GM04503 (cell line): ENCODE measurements at regions not wholly inside any gene's neighbourhood (a gene's known extent, or its start where the extent isn't known, plus 50 kb on each side); places are given as distances from the start of the nearest gene placed in this dataset.
A peak's percentile ranks its signal among the peaks of the same experiment; 100 is the strongest.

ENCODE experiments used
- DNase-seq: peaks from one replicate; pipeline ENCODE4 v3.0.0-alpha.2; 2012; ENCODE audit warnings: low read depth

DNA sequence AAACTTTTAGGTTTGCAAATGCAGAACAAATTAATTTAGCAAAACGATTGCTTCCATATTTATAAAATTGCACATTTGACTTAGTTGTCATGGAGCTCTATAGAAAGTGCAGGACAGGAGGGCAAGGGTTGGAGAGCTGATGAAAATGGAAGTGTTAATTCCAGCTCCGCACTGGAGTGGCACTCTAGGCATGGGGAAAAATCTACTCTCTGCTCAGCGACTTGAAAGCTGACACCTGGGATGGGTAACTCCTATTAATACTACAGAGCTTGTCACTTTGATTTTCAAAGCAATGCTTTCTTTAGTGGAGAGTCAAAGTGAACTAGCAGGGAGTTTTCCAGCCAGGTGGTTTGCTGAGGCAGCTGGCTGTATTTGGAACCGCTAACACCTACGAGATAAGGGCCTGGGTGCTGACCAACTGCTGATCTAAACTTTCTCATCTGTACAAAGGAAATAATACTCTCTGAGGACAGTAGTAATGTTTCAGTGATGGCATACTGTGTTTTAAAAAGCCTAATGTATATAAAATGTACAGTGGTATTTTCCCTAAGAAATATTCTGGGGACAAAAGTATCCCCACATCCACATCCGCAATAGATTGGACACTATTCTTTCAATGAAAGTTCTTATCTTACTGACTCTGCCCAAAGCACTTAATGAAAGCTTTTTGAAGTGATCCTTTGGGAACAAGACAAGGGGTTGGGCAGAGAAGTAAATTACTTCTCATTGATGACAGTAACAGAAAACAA, 444.3 kb downstream of the GPAM start:
- DNase-seq = no peak

DNA sequence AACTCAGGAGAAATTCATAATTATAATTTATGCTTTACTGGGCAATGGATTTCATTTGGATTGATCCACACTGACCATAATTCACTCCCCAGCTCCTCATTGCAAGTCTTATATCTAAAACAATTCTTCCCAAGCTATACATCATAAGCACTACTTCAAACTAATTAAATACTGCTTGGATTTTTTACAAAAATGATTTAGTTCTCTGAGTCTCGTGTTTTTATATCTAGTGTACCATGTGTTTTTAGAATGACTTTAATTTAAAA, 443.8 kb downstream of the GPAM start:
- DNase-seq = no peak

DNA sequence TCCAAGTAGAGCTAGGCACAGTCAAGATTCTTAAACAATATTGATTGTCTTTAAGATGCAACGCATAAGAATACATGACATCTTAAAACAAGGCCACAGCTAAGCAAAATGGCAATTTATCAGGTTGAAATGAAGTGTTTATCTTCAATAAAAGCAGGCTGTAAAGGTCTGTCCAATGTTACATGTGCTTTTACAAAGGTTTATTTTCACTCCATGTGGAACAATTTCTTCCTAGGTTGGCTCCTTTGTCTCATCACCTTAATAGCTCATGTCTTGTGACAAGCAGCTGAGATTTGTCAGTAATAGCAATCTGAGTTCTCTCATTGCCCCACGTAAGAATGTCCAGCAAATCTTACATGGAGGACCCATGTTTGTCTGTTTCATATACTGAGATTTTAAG, 437.6 kb downstream of the GPAM start:
- DNase-seq = no peak

DNA sequence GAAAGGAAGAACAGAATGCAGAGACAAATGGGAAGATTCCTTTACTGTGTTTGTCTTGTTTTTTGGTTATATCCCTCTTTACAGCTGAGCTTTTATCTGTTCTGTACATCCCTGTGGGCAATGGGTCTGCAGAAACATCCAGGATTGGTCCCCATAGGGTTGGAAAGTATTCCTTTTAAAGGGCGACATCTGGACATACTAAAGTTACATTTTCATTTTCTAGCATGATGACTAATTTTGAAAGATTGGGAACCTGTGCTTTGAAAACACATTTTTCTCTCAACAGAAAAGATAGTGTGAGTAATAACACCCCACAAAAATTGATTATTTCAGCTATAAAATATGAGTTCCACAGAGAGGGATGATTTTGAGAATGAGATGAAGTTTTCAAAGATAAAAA, 435.8 kb downstream of the GPAM start:
- DNase-seq = no peak

DNA sequence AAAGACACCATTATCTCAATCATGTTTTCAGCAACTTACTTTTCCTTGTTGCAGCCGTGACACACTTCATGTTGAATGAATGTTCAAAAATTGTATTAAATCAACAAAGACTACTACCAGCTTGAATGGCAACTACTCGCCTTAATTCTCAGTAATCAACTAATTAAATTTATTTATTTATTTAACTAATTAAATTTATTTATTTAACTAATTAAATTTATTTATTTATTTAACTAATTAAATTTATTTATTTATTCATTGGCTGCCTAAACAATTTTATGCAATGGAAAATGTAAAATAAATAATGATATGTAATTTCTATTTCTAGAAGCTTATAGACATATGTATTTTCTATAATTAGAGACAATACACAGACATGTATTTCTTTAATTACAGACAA, 435.4 kb downstream of the GPAM start:
- no peak for DNase-seq

DNA sequence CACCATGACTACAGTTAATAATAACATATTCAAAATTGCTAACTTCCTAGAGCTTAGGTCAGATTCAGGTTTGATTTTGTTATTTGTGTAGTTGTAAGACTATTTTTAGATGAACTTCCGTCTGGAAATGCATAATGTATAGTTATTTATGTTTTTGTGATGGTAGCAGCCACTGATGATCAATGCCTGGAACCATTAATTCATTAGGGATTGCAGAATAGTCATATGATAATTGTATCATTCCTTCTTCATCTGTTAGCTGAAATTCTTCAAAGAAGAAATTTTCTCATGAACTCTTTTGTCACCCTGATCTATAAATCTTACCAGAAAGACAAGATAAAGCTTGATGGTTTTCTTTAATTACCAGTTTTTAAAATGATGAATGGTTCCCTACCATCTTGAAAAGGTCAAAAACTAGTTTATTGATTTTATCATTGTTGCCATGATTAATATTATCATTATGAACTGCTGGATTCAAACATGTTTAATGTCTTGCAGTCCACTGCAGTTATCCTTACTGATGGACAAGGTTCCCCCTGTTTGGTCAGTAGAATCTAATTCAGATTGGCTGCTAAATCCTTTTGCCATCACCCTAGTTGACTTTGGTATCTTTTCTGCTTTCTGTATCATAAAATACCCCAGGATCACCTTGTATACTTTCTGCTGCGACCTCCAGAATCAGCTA, 433.3 kb downstream of the GPAM start:
- DNase-seq = no peak

DNA sequence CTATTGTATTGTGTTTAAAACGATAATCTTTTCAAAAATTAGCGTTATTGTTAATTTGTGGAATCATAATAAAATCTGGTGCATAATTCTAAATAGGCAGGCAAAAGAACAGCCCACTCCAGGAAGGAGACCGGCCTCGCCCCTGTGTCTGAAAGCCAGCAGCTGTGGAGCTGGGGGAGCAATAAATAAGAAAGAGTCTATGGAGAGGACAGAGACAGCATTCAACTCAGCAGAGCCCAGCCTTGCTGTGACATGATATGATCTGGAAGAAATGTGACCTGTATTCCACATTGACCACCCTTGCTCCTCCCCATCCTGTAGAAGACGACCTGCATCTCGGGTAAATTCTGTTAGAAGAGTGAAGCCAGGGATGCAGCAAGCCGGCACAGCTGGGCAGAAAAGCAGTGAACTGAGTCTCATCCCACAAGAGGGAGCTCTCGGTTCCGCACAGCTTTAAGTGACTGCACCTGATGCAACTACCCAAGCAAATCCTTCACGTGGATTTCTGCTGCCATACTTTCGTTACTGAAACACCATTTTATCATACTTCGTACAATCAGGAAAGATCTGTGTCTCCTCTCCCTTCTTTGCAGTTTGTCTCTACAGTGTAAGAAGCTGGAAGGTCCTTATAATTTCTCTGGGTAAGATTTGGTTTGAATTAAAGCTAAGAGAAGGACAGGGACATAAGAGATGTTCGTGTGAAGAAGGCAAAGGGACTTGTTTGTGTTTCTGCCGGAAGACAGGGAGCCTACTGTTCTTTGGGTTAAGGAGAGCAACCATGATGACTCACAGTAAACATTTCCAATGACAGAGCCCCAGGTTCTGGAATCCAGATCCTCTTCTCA, 427.1 kb downstream of the GPAM start:
- DNase-seq = peak; percentile 4

DNA sequence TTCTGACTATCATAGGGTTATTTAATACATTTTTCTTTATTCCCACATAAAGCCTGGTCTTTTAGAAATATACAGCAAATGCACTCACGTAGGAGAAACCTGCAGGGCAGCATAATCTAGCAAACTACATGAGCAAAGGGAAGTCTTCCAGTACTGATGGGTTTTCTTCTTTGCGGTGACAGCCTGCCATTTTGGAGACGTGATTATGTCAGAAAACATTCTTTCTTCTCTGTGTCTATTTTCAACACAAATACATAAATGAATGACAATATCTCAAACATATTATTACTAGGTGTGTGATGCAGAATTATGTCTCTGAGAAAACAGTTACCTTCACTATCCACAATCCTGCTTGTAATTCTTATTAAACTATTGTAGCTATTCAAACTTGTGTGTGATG, 425.0 kb downstream of the GPAM start:
- DNase-seq = no peak

DNA sequence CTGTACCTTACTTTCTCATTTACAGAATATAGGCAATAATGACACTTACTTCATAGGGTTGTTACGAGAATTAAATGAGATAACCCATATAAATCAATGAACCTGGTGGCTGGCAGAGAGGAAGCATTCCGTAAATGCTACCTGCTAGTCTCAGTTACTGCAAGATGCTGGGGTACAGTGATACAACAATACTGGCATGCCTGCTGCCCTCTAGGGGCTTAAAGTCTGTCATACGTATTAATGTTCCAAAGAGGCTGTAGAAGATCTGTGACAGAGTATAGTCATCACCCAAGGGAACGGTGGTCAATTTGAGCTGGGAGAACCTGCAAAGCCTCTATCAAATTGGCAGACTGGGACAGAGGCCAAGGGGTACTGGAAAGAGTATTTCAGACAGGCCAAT, 421.5 kb downstream of the GPAM start:
- DNase-seq = no peak

DNA sequence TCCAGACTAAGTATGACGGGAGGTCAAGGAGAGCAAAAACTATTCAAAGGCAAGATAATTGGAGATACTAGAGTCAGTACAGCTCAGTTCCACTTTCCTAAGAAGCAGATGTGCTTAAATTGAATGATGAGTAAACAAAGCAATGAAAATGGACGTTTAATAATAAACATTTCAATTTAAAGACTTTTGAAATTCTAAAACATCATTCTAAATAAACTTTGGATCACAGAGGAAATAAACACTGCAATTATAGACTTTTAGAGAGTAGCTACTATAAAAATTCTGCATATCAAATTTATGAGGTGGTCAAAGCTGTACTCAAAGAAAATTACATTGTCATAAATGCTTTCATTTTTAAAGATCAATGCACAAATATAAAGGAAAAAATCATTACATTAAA, 418.3 kb downstream of the GPAM start:
- no peak for DNase-seq

DNA sequence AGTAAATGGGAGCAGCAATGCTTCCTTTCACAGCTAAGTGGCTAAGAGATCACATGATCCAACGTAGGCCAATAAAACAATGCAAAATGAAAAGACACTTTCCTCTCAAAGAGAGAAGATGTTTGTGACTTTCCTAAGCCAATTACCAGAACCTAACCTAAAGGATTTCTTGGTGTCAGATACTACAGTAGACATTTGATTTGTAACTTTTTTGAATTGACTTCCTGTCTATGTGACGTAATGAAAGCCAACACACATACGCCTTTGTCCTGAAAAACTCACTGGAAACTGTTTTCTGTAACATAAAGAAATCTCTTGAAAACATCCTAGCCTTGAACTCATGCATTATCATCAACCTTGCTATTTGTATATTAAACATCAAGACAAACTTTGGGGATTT, 417.1 kb downstream of the GPAM start:
- no peak for DNase-seq

DNA sequence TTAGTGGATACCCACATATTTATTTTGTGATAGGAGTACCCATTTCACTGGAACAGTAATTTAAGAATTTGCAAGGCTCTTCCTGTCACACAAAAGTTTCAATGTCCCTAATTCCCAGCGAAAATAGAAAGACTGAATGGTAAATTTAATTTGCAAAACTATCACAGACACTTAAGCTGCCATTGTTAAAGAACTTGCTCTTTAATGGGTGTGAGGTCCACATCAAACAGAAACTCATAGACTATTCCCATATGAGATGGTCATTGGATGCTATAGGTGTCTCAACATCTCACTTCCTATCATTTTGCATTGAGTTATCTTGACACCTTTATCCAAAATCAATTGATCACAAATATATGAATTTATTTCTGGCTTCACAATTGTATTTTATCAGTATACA, 415.9 kb downstream of the GPAM start:
- no peak for DNase-seq

DNA sequence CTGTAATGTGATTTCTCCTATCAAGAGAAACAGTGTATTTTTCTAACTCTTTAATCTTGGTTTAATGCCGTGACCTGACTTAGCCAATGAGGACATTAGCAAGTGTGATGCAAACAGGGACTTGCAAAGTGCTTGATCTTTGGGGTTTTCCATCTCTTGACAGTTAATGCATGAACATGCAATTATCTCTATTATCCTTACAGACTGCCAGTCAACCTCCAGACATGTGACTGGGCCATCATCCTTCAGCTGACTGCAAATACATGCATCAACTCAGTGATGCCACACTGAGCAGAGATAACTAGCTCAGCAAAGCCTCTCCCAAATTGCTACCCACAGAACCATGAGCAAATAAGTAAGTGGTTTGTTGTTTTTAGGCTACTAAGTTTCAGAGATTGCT, 409.6 kb downstream of the GPAM start:
- DNase-seq = no peak

DNA sequence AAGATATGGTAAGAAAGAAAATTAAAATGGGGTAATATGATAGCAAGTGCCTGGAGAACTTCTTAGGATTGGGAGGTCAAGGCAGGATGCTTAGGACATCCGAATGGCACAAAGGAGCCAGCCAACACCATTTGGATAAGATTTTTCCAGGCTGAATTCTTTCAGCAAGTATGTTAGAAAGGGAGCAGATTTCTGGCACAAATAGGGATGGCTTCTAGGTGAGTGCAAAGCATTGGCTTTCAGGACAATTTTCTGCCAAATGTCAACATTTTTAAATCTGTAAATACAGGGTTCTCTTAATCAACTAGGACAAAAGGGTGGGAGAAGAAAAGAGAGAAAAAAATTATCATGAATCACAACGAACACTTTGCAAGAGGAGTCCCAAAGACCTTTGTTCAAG, 409.1 kb downstream of the GPAM start:
- no peak for DNase-seq

DNA sequence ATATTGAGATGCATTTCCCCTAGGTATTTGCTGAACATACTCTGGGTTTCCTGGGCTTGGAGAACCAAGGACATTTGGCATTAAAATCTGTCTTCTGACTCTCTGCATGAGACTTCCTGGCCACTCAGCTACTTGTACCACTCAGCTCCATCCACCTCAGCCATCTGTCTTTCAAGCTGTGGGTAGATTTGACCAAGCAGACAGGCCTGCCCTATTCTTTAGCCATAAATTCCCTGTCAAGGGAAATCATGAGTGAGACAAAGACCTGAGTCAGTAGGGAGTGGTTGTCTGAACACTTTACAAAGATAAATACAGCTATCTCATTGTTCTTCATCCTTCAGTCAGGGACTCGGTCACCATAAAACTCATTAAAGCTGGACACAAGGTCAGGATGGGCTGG, 399.1 kb downstream of the GPAM start:
- DNase-seq = no peak

DNA sequence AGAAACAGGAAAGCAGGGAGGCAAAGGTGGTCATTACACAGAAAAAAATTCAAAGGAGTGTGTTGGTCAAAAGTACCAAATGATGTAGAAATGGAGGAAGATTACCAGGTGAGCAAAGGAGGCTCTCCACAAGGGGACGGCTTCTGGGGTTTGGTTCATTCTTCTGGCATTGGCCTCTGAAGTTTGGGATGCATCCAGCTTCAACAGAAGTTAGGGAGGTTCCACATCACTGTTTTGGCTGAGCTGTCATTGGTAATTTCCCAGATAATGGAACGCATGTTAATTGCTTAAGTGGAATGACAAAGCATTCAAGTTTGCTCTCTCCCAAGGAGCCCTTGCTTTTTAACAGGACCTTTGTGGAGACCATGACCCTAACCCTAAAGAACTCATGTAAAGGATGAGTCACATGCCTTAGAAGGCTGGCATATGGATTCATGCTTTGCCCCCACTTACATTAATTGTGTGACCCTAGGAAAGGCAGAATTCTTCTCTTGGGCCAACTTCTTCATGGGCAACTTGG, 398.6 kb downstream of the GPAM start:
- DNase-seq = no peak

DNA sequence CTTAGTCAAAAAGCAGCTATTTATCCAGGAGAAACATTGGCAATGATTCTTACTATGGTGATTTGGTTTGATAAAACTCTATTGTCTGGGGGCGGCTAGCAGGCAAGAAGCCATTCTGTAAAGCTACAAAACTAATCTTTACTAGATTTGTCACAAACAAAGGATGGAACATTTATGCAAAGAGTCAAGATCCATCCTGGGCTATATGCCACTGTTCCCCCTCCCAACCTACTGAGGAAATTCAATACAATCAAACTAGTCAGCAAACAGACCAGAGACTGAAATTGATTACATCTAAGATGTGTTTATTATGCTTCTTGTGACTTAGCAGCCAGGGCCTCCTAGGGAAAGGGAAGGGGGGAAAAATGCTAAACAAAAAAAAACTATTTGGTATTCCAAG, 397.6 kb downstream of the GPAM start:
- no peak for DNase-seq

DNA sequence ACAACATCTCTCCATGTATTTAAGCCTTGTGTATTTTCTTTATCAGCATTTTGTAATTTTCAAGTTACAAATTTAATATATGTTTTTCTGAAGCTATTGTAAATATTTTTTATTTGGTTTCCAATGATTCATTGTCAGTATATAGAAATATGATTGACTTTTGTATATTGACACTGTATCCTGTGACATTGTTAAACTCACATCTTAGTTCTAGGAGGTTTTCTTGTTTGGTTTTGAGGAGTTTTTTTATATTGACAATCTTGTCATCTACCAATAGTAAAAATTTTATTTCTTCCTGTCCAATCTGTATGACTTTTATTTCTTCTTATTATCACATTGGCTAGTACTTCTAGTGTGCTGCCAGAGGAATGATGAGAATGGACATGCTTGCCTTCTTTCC, 393.7 kb downstream of the GPAM start:
- no peak for DNase-seq

DNA sequence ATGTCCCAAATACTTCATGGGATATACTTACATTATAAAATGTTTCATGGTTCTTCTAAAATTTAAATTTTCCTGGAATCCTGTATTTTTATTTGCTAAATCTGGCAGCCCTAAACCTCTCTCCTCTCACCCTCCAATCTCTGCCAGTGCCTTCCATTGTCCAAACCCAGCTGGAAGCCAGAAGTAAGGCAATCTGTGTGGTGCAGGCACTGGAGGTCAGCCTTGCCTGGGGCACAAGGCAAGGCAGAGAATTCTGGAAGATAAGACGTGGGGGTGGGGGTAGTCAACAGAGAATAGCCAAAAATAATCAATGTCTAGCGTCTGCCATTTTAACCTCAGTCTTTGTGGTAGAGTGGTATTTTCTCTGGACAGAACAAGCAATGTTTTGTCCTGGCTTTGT, 381.7 kb downstream of the GPAM start:
- DNase-seq = no peak

DNA sequence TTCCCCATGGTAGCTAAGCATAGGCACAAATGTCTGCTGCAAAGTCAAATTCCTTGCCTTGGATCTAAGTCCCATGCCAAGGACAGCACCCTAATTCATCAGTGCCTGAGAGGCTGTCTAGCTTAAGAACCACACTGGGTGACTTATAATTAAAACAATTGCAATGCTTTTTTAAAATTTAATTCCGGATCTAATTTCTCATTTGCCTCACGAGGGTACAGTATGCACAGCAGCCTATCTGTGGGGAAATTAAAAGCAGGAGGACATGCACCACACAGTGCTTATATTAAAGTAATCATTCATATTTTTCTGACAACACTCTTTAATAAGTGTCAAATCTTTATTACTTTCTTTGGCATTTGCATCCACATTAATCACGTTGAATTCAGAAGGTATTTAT, 378.8 kb downstream of the GPAM start:
- no peak for DNase-seq

DNA sequence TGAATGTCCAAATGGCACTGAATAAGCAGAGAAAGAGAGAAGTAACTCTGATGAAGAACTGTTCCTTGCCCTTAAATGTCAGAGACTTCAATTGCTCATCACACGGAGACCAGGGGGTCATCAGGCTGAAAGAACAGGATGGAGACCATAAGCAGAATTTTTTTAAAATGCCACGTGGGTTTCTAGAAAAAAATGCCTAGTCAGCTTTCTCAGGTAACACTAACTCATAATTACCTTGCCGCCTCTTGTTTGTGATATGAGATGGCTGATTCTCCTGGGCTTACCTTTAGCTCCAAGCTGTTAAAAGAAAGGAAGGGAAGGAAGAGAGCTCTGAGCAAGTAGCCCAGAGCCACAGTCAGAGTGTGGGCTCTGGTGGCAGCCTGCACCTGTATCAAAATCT, 372.0 kb downstream of the GPAM start:
- no peak for DNase-seq

DNA sequence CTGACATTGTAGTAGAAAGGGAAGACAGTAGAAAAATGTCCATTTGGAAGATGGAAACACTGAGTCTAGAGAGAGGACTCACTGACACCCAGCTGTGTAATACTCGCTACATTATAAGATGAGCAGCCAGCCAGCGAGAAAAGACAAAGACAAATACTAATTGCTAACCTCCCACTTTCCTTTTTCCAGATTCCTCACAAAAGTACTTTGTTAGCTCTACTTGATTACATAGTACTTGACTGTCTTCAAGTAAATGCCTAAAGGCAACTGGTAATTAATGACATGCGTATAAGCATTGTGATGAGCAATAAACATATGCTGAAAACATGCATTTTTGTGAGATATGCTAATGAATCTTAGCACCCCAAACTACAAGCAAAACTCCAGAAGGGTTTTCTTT, 363.1 kb downstream of the GPAM start:
- no peak for DNase-seq

DNA sequence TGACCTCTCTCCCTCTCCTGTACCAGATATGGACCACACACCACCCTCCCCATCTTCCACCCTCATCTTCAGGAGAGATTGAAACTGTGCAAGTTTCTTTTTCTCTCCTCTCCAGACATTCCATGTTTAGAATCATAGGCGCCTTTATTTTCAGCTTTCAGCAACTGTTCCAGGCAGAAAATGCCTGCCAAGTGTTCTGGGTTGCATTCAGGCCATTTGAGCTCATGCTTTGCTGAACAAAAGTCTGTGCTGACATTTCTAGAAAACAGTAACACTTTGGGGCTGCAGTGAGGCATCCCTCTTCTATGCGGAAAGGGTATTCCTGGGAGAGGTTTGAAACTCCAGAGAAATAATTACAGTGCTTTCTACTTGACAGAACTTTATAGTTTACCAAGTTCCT, 361.7 kb downstream of the GPAM start:
- DNase-seq = no peak
